Breast epithelium (tissue), 4 donors: ENCODE measurements at regions not wholly inside any gene's neighbourhood (a gene's known extent, or its start where the extent isn't known, plus 50 kb on each side); places are given as distances from the start of the nearest gene placed in this dataset.

ENCODE experiments used
- DNase-seq, 2 donors: peaks; one replicate each; pipeline ENCODE4 v3.0.0-alpha.2; 2019; ENCODE audit warnings: low spot score in 2 of 2
- H3K27ac ChIP-seq, 2 donors: fragments of 200-600 bp; sonication (generic) in 1 of 2; one replicate each; pipeline ENCODE4 v1.5.1; 2016 to 2019; ENCODE audit warnings: mild to moderate bottlenecking in 1 of 2
- H3K27me3 ChIP-seq, 2 donors: fragments of 200-600 bp; sonication (generic) in 1 of 2; one replicate each; pipeline versions ENCODE4 v1.5.1 to v1.6.0; 2017 to 2019; ENCODE audit warnings: control low read depth in 1 of 2, mild to moderate bottlenecking in 1 of 2
- H3K36me3 ChIP-seq: fragments of 200-600 bp; one replicate; pipeline ENCODE4 v1.5.1; 2019
- H3K4me1 ChIP-seq, 2 donors: fragments of 200-600 bp; sonication (generic); one replicate each; pipeline ENCODE4 v1.5.1; 2016 to 2019; ENCODE audit warnings: control low read depth in 1 of 2
- H3K4me3 ChIP-seq, 3 donors: fragments of 200-600 bp; sonication (generic); 1 replicate in 2 of 3; 2 replicates in 1 of 3; pipeline ENCODE4 v1.5.1; 2016 to 2019; ENCODE audit warnings: mild to moderate bottlenecking in 3 of 3, moderate library complexity in 2 of 3
- H3K9me3 ChIP-seq, 2 donors: fragments of 200-600 bp; sonication (generic) in 1 of 2; one replicate each; pipeline ENCODE4 v1.5.1; 2016 to 2019; ENCODE audit warnings: control low read depth in 1 of 2
- CTCF ChIP-seq, 3 donors: fragments of 450-650 bp; IDR thresholded peaks; one replicate each; pipeline ENCODE4 v1.5.1; 2016 to 2017; ENCODE audit warnings: antibody characterized with exemption in 3 of 3, mild to moderate bottlenecking in 3 of 3, moderate library complexity in 3 of 3
- POLR2A ChIP-seq: fragments of 450-650 bp; IDR thresholded peaks from one replicate; pipeline ENCODE4 v1.6.1; 2016; ENCODE audit warnings: antibody characterized with exemption, mild to moderate bottlenecking, moderate library complexity
- POLR2AphosphoS5 ChIP-seq, 3 donors: sonication (generic); formaldehyde crosslinking; IDR thresholded peaks; one replicate each; pipeline ENCODE4 v1.6.1; 2017; ENCODE audit warnings: antibody characterized with exemption in 3 of 3
- intact Hi-C: fragments of 100-400 bp; cut with DNase I; formaldehyde crosslinking; loops from one replicate; pipeline ENCODE4 v1.15.1; 2023; ENCODE audit warnings: low total_unique reads

- H3K36me3 ChIP-seq = no peaks in the 10 kb centered on the region
- H3K4me3 ChIP-seq = no peak overlapping the region
- no peaks in the 10 kb centered on the region for H3K4me1 ChIP-seq
- no peak for DNase-seq
- TF ChIP-seq POLR2A (no peak), CTCF (IDR thresholded peaks at IDR 0.05) (no peak), POLR2AphosphoS5 (IDR thresholded peaks at IDR 0.05) (no peak)
- intact Hi-C loops = no loop called here
- H3K27me3 ChIP-seq = no peaks in the 10 kb centered on the region
- no peak overlapping the region for H3K27ac ChIP-seq
- H3K9me3 ChIP-seq = no peaks in the 10 kb centered on the region
Measured at GRCh38 chr11:86135319-86135714, 66.4 kb upstream of the PICALM start.

GRCh38 chr11:86134580-86135318 lies 65.9 kb upstream of the PICALM start:
- Histone ChIP-seq H3K36me3 (no peaks in the 10 kb centered on the region), H3K4me3 (no peak overlapping the region), H3K27ac (no peak overlapping the region), H3K4me1 (no peaks in the 10 kb centered on the region), H3K9me3 (no peaks in the 10 kb centered on the region), H3K27me3 (no peaks in the 10 kb centered on the region)
- no peak for TF ChIP-seq POLR2A
- TF ChIP-seq POLR2AphosphoS5 (IDR thresholded peaks at IDR 0.05) = no peak
- no peak for DNase-seq
- intact Hi-C loops = no loop called here

GRCh38 chr11:86132667-86133249 lies 63.9 kb upstream of the PICALM start:
- Histone ChIP-seq H3K4me1 (no peaks in the 10 kb centered on the region), H3K27ac (no peak overlapping the region), H3K4me3 (no peak overlapping the region), H3K36me3 (no peaks in the 10 kb centered on the region), H3K9me3 (no peaks in the 10 kb centered on the region), H3K27me3 (no peaks in the 10 kb centered on the region)
- no peak for TF ChIP-seq CTCF (IDR thresholded peaks at IDR 0.05)
- TF ChIP-seq POLR2AphosphoS5 (IDR thresholded peaks at IDR 0.05) = no peak
- no peak for TF ChIP-seq POLR2A
- no peak for DNase-seq
- intact Hi-C loops = no loop called here

GRCh38 chr11:86129740-86130540 lies 61.1 kb upstream of the PICALM start:
- Histone ChIP-seq H3K27me3 (no peaks in the 10 kb centered on the region), H3K9me3 (no peaks in the 10 kb centered on the region), H3K4me3 (no peak overlapping the region), H3K4me1 (no peaks in the 10 kb centered on the region), H3K36me3 (no peaks in the 10 kb centered on the region), H3K27ac (no peak overlapping the region)
- no peak for DNase-seq
- no peak for TF ChIP-seq CTCF (IDR thresholded peaks at IDR 0.05)
- no peak for TF ChIP-seq POLR2A
- no peak for TF ChIP-seq POLR2AphosphoS5 (IDR thresholded peaks at IDR 0.05)
- intact Hi-C loops = no loop called here

- Histone ChIP-seq H3K9me3 (no peaks in the 10 kb centered on the region), H3K27ac (no peak overlapping the region), H3K27me3 (no peaks in the 10 kb centered on the region), H3K4me3 (no peak overlapping the region), H3K36me3 (no peaks in the 10 kb centered on the region), H3K4me1 (no peaks in the 10 kb centered on the region)
- intact Hi-C loops = no loop called here
- no peak for TF ChIP-seq POLR2AphosphoS5 (IDR thresholded peaks at IDR 0.05)
- TF ChIP-seq POLR2A = no peak
- no peak for TF ChIP-seq CTCF (IDR thresholded peaks at IDR 0.05)
- DNase-seq = no peak
Measured at GRCh38 chr11:86128914-86129313, 60.0 kb upstream of the PICALM start.
